Keratinocyte (primary cell): ENCODE measurements at regions not wholly inside any gene's neighbourhood (a gene's known extent, or its start where the extent isn't known, plus 50 kb on each side); places are given as distances from the start of the nearest gene placed in this dataset.

ENCODE experiments used
- DNase-seq: peaks from one replicate; pipeline ENCODE4 v3.0.0-alpha.2; 2011; ENCODE audit warnings: low read depth, missing footprints, low spot score
- FAIRE-seq: peaks from 2 replicates; lab custom pipeline; 2011; peaks lifted over from hg19 to GRCh38; lab: Jason Lieb, UNC
- H2AFZ ChIP-seq: 2 replicates; pipeline ENCODE4 v1.6.0; 2012; ENCODE audit warnings: low read length, control low read depth, inconsistent platforms; ENCODE audit not compliant: control insufficient read depth
- H3K27ac ChIP-seq: 2 replicates; pipeline ENCODE4 v1.5.1; 2011; ENCODE audit warnings: low read length; ENCODE audit not compliant: control insufficient read depth, insufficient read depth
- H3K27me3 ChIP-seq: 3 replicates; pipeline ENCODE4 v1.6.0; 2011; ENCODE audit warnings: low read length; ENCODE audit not compliant: control insufficient read depth, insufficient read depth; ENCODE audit errors: extremely low read depth
- H3K36me3 ChIP-seq, 2 experiments: 2 replicates in 1 of 2; 3 replicates in 1 of 2; pipeline ENCODE4 v1.5.1; 2011; ENCODE audit warnings: low read length in 2 of 2, mild to moderate bottlenecking in 1 of 2; ENCODE audit not compliant: control insufficient read depth in 2 of 2, insufficient read depth in 2 of 2; ENCODE audit errors: extremely low read depth in 1 of 2
- H3K4me1 ChIP-seq: 3 replicates; pipeline ENCODE4 v1.5.1; 2011; ENCODE audit warnings: low read length; ENCODE audit not compliant: control insufficient read depth, insufficient read depth; ENCODE audit errors: extremely low read depth
- H3K4me2 ChIP-seq: 3 replicates; pipeline ENCODE4 v1.6.0; 2011; ENCODE audit warnings: low read depth, low read length; ENCODE audit not compliant: control insufficient read depth, insufficient read depth; ENCODE audit errors: extremely low read depth
- H3K4me3 ChIP-seq, 3 experiments: fragments of 200-600 bp in 1 of 3; sonication (generic) in 1 of 3; 2 replicates in 2 of 3; 3 replicates in 1 of 3; pipeline ENCODE4 v1.5.1; 2011 to 2016; ENCODE audit warnings: low read length in 3 of 3, mild to moderate bottlenecking in 3 of 3, control low read depth in 2 of 3, inconsistent platforms in 1 of 3, low read depth in 1 of 3, mixed read lengths in 1 of 3, mixed run types in 1 of 3, moderate library complexity in 1 of 3; ENCODE audit not compliant: control insufficient read depth in 2 of 3, insufficient read depth in 2 of 3; ENCODE audit errors: extremely low read depth in 1 of 3
- H3K79me2 ChIP-seq: 2 replicates; pipeline ENCODE4 v1.6.0; 2012; ENCODE audit warnings: low read length; ENCODE audit not compliant: control insufficient read depth, insufficient read depth
- H3K9ac ChIP-seq: 3 replicates; pipeline ENCODE4 v1.6.0; 2011; ENCODE audit warnings: low read length; ENCODE audit not compliant: control insufficient read depth, insufficient read depth; ENCODE audit errors: extremely low read depth
- H3K9me1 ChIP-seq: 3 replicates; pipeline ENCODE4 v1.6.0; 2011; ENCODE audit warnings: low read length; ENCODE audit not compliant: control insufficient read depth, insufficient read depth; ENCODE audit errors: extremely low read depth
- H3K9me3 ChIP-seq: 2 replicates; pipeline ENCODE4 v1.5.1; 2012; ENCODE audit warnings: low read depth, low read length; ENCODE audit not compliant: control insufficient read depth
- H4K20me1 ChIP-seq: 3 replicates; pipeline ENCODE4 v1.6.0; 2011; ENCODE audit warnings: low read length; ENCODE audit not compliant: control insufficient read depth, insufficient read depth; ENCODE audit errors: extremely low read depth
- EZH2 ChIP-seq: IDR thresholded peaks from one replicate; pipeline ENCODE4 v1.6.1; 2012; ENCODE audit warnings: inconsistent platforms, mild to moderate bottlenecking, low read length, moderate library complexity
- dilution Hi-C: fragments of 300-500 bp; cut with MboI; formaldehyde crosslinking; loops from one replicate; pipeline ENCODE4 v1.7.0; 2020; ENCODE audit warnings: low sequenced_read_pairs; ENCODE audit not compliant: extremely low pct_ligation_motif_present
- TF ChIP-seq, protein P1 (sequence below), 3 experiments: IDR thresholded peaks in 1 of 3; conservative IDR thresholded peaks in 1 of 3; optimal IDR thresholded peaks in 1 of 3; 2 replicates in 2 of 3; 3 replicates in 1 of 3; pipeline versions ENCODE3 to v1.5.1; 2011; ENCODE audit warnings: low read length in 3 of 3, mild to moderate bottlenecking in 3 of 3, moderate library complexity in 2 of 3, control low read depth in 1 of 3, inconsistent platforms in 1 of 3; ENCODE audit not compliant: insufficient read depth in 2 of 3; ENCODE audit errors: extremely low read depth in 1 of 3

- Histone ChIP-seq H2AFZ (no peak overlapping the region), H3K27ac (no peak overlapping the region), H3K27me3 (no peaks in the 10 kb centered on the region), H3K9me3 (no peaks in the 10 kb centered on the region), H3K4me1 (no peaks in the 10 kb centered on the region), H3K9ac (no peak overlapping the region), H4K20me1 (no peaks in the 10 kb centered on the region), H3K36me3 (no peaks in the 10 kb centered on the region), H3K4me3 (no peak overlapping the region), H3K79me2 (no peaks in the 10 kb centered on the region), H3K4me2 (no peak overlapping the region), H3K9me1 (no peaks in the 10 kb centered on the region)
- dilution Hi-C loops = no loop called here
- no peak for TF ChIP-seq EZH2
- TF ChIP-seq, protein P1, sequence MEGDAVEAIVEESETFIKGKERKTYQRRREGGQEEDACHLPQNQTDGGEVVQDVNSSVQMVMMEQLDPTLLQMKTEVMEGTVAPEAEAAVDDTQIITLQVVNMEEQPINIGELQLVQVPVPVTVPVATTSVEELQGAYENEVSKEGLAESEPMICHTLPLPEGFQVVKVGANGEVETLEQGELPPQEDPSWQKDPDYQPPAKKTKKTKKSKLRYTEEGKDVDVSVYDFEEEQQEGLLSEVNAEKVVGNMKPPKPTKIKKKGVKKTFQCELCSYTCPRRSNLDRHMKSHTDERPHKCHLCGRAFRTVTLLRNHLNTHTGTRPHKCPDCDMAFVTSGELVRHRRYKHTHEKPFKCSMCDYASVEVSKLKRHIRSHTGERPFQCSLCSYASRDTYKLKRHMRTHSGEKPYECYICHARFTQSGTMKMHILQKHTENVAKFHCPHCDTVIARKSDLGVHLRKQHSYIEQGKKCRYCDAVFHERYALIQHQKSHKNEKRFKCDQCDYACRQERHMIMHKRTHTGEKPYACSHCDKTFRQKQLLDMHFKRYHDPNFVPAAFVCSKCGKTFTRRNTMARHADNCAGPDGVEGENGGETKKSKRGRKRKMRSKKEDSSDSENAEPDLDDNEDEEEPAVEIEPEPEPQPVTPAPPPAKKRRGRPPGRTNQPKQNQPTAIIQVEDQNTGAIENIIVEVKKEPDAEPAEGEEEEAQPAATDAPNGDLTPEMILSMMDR (optimal IDR thresholded peaks at IDR 0.05 in 1 of 3, IDR thresholded peaks at IDR 0.05 in 1 of 3, conservative IDR thresholded peaks at IDR 0.05 in 1 of 3; ENCODE audit: extremely low read depth in 1 of 3, insufficient read depth in 2 of 3, low read length in 3 of 3) = no peak
- FAIRE-seq = no peak
- no peak for DNase-seq
Observed at GRCh38 chr18:73594749-73595148, 552.9 kb downstream of the FBXO15 start.

DNA sequence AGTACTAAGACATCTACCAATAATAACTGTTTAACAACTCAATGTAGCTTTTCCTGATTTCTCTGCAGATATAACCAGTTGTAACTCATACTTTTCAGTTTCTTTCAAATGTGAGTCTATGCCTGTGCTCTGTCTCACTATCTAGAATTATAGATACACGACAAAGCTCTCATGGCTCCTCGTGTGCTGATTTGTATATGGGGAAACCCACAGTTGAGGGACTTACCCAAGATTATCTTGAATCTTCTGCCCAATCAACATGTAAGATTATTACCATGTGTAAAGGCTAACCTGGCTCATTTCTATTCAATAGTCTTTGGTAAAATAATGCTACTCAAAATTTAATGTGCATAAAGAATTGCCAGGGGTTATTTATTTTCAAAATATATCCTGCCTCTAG is 554.4 kb downstream of the FBXO15 start:
- FAIRE-seq (no peak), DNase-seq (no peak)
- H3K4me2 ChIP-seq = no peak overlapping the region
- no peak overlapping the region for H3K9ac ChIP-seq
- TF ChIP-seq EZH2 = no peak
- TF ChIP-seq, protein P1 (optimal IDR thresholded peaks at IDR 0.05 in 1 of 3, IDR thresholded peaks at IDR 0.05 in 1 of 3, conservative IDR thresholded peaks at IDR 0.05 in 1 of 3; ENCODE audit: extremely low read depth in 1 of 3, insufficient read depth in 2 of 3, low read length in 3 of 3) = no peak
- no peak overlapping the region for H3K4me3 ChIP-seq
- no peaks in the 10 kb centered on the region for H3K79me2 ChIP-seq
- no peaks in the 10 kb centered on the region for H3K4me1 ChIP-seq
- H3K9me1 ChIP-seq = no peaks in the 10 kb centered on the region
- H3K27me3 ChIP-seq = no peaks in the 10 kb centered on the region
- H4K20me1 ChIP-seq = no peaks in the 10 kb centered on the region
- H3K36me3 ChIP-seq = no peaks in the 10 kb centered on the region
- dilution Hi-C loops = no loop called here
- no peak overlapping the region for H3K27ac ChIP-seq
- no peak overlapping the region for H2AFZ ChIP-seq
- no peaks in the 10 kb centered on the region for H3K9me3 ChIP-seq
